ENCODE measurements at regions not wholly inside any gene's neighbourhood (a gene's known extent, or its start where the extent isn't known, plus 50 kb on each side); places are given as distances from the start of the nearest gene placed in this dataset.

GRCh38 chr5:92963800-92964199, 617.2 kb downstream of the NR2F1-AS1 start:
- Histone ChIP-seq H3K27ac (no peak overlapping the region), H3K27me3 (ENCODE audit: insufficient read depth in 3 of 3, low read length in 2 of 3) (no peaks in the 10 kb centered on the region), H3K9me3 (no peaks in the 10 kb centered on the region), H3K4me1 (no peaks in the 10 kb centered on the region), H3K36me3 (ENCODE audit: insufficient read depth in 1 of 2, low read depth in 1 of 2) (no peaks in the 10 kb centered on the region), H3K4me3 (no peak overlapping the region)
- DNase-seq = no peak
- ATAC-seq = no peak
- 82 to 83% (median 82%) methylated on average over 2 of the region's 2 CpGs for WGBS, 3 donors
- intact Hi-C loops (cut with DNase I) = no loop called here
- TF ChIP-seq, protein P1, sequence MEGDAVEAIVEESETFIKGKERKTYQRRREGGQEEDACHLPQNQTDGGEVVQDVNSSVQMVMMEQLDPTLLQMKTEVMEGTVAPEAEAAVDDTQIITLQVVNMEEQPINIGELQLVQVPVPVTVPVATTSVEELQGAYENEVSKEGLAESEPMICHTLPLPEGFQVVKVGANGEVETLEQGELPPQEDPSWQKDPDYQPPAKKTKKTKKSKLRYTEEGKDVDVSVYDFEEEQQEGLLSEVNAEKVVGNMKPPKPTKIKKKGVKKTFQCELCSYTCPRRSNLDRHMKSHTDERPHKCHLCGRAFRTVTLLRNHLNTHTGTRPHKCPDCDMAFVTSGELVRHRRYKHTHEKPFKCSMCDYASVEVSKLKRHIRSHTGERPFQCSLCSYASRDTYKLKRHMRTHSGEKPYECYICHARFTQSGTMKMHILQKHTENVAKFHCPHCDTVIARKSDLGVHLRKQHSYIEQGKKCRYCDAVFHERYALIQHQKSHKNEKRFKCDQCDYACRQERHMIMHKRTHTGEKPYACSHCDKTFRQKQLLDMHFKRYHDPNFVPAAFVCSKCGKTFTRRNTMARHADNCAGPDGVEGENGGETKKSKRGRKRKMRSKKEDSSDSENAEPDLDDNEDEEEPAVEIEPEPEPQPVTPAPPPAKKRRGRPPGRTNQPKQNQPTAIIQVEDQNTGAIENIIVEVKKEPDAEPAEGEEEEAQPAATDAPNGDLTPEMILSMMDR (IDR thresholded peaks at IDR 0.05) = no peak

- no peak overlapping the region for H3K27ac ChIP-seq
- no peaks in the 10 kb centered on the region for H3K4me1 ChIP-seq
- H3K36me3 ChIP-seq (ENCODE audit: insufficient read depth in 1 of 2, low read depth in 1 of 2) = no peaks in the 10 kb centered on the region
- intact Hi-C loops (cut with DNase I) = no loop called here
- no peak overlapping the region for H3K4me3 ChIP-seq
- ATAC-seq (no peak), DNase-seq (no peak)
- no peaks in the 10 kb centered on the region for H3K27me3 ChIP-seq (ENCODE audit: insufficient read depth in 3 of 3, low read length in 2 of 3)
- TF ChIP-seq, protein P1 (IDR thresholded peaks at IDR 0.05) = no peak
- no peaks in the 10 kb centered on the region for H3K9me3 ChIP-seq
Observed at GRCh38 chr5:92962752-92963151, 618.3 kb downstream of the NR2F1-AS1 start.

DNA sequence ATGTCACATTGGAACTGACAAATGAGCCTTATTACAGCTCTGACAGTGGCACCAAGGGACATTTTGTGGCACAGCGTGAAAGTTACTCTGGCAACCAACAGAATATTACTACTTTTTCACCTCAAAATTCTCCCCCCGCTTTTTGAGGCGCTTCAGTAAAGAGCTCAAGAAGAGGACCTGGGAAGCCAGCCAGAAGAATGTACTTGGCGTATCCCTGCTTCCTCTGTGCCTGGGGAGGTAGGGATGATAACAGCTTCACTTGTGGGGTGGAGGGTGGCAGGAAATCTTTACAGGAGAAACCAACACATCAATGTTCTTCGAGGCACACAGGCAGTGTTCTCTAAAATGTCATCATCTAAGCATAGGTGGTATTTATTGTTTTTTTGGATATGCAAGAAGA, 624.1 kb downstream of the NR2F1-AS1 start:
- ATAC-seq (no peak), DNase-seq (no peak)
- 74 to 75% (median 74%) methylated on average over 5 of the region's 5 CpGs for WGBS, 3 donors
- Histone ChIP-seq H3K36me3 (ENCODE audit: insufficient read depth in 1 of 2, low read depth in 1 of 2) (no peaks in the 10 kb centered on the region), H3K9me3 (peaks cover 3% of the 10 kb centered on the region), H3K4me3 (no peak overlapping the region), H3K27me3 (ENCODE audit: insufficient read depth in 3 of 3, low read length in 2 of 3) (no peaks in the 10 kb centered on the region), H3K4me1 (no peaks in the 10 kb centered on the region), H3K27ac (no peak overlapping the region)
- TF ChIP-seq, protein P1 (IDR thresholded peaks at IDR 0.05) = no peak
- intact Hi-C loops (cut with DNase I) = no loop called here

DNA sequence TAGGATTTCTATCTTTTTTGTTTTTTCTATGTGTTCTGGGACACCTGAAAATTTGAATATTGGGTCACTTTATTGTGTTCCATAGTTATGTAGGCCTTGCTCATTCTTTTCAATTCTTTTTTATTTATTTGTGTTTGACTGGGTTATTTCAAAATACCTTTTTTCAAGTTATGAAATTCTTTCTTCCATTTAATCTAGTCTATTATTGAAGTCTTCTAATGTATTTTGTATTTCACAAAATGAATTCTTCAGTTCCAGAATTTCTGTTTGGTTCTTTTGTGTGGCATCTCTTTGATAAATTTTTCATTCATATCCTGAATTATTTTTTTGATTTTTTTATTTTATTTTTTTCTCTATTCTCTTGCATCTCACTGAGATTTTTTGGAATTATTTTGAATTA, 628.8 kb downstream of the NR2F1-AS1 start:
- H3K4me3 ChIP-seq = no peak overlapping the region
- DNase-seq (no peak), ATAC-seq (no peak)
- no peak overlapping the region for H3K27ac ChIP-seq
- intact Hi-C loops (cut with DNase I) = no loop called here
- H3K36me3 ChIP-seq (ENCODE audit: insufficient read depth in 1 of 2, low read depth in 1 of 2) = no peaks in the 10 kb centered on the region
- no peaks in the 10 kb centered on the region for H3K4me1 ChIP-seq
- TF ChIP-seq, protein P1 (IDR thresholded peaks at IDR 0.05) = no peak
- H3K9me3 ChIP-seq = peaks cover 17% of the 10 kb centered on the region
- H3K27me3 ChIP-seq (ENCODE audit: insufficient read depth in 3 of 3, low read length in 2 of 3) = no peaks in the 10 kb centered on the region

- H3K9me3 ChIP-seq = peaks cover 17% of the 10 kb centered on the region
- DNase-seq = no peak
- H3K4me1 ChIP-seq = no peaks in the 10 kb centered on the region
Observed at GRCh38 chr5:92951746-92952145, 629.3 kb downstream of the NR2F1-AS1 start.

More at GRCh38 chr5:92951746-92952145, 629.3 kb downstream of the NR2F1-AS1 start:
- Histone ChIP-seq H3K36me3 (ENCODE audit: insufficient read depth in 1 of 2, low read depth in 1 of 2) (no peaks in the 10 kb centered on the region), H3K27ac (no peak overlapping the region), H3K4me3 (no peak overlapping the region), H3K27me3 (ENCODE audit: insufficient read depth in 3 of 3, low read length in 2 of 3) (no peaks in the 10 kb centered on the region)
- intact Hi-C loops (cut with DNase I) = no loop called here
- no peak for ATAC-seq
- TF ChIP-seq, protein P1 (IDR thresholded peaks at IDR 0.05) = no peak
